ENCODE measurements at regions not wholly inside any gene's neighbourhood (a gene's known extent, or its start where the extent isn't known, plus 50 kb on each side); places are given as distances from the start of the nearest gene placed in this dataset.

DNA sequence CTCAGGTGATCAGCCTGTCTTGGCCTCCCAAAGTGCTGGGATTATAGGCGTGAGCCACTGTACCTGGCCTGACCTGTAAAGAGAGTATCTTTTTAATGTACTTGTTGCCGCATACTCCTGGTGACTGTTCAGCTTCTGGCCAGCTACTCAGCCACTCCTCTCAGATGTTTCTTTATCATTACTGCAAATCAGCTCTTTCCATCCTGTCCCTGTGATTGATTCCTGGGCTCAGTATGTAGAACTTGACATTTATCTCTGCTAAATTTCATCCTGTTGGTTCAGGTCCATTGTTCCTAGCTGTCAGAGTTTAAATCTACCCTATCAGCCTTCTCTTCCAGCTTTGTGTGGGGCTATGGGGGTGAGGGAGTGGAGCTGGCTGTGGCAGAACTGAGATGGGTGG lies 211.5 kb upstream of the ASIC2 start:
- Histone ChIP-seq H4K20me1 (ENCODE audit: insufficient read depth, low read length) (no peaks in the 10 kb centered on the region), H3K9me3 (ENCODE audit: low read depth, low read length) (peaks cover 3% of the 10 kb centered on the region), H3K79me2 (ENCODE audit: insufficient read depth, low read length) (no peaks in the 10 kb centered on the region), H3K36me3 (ENCODE audit: insufficient read depth, low read length) (no peaks in the 10 kb centered on the region), H3K27ac (ENCODE audit: low read depth, low read length) (no peak overlapping the region), H3K4me3 (ENCODE audit: insufficient read depth, low read length) (no peak overlapping the region), H3K27me3 (ENCODE audit: insufficient read depth, low read length) (no peaks in the 10 kb centered on the region), H2AFZ (ENCODE audit: low read length) (no peak overlapping the region), H3K4me2 (ENCODE audit: insufficient read depth, low read length) (no peak overlapping the region), H3K4me1 (ENCODE audit: insufficient read depth, low read length) (no peaks in the 10 kb centered on the region)
- TF ChIP-seq, protein P1, sequence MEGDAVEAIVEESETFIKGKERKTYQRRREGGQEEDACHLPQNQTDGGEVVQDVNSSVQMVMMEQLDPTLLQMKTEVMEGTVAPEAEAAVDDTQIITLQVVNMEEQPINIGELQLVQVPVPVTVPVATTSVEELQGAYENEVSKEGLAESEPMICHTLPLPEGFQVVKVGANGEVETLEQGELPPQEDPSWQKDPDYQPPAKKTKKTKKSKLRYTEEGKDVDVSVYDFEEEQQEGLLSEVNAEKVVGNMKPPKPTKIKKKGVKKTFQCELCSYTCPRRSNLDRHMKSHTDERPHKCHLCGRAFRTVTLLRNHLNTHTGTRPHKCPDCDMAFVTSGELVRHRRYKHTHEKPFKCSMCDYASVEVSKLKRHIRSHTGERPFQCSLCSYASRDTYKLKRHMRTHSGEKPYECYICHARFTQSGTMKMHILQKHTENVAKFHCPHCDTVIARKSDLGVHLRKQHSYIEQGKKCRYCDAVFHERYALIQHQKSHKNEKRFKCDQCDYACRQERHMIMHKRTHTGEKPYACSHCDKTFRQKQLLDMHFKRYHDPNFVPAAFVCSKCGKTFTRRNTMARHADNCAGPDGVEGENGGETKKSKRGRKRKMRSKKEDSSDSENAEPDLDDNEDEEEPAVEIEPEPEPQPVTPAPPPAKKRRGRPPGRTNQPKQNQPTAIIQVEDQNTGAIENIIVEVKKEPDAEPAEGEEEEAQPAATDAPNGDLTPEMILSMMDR (IDR thresholded peaks at IDR 0.05; ENCODE audit: extremely low read depth, low read depth, low read length), result no peak
- DNase-seq (ENCODE audit: insufficient read length, low spot score, missing footprints), result no peak

DNA sequence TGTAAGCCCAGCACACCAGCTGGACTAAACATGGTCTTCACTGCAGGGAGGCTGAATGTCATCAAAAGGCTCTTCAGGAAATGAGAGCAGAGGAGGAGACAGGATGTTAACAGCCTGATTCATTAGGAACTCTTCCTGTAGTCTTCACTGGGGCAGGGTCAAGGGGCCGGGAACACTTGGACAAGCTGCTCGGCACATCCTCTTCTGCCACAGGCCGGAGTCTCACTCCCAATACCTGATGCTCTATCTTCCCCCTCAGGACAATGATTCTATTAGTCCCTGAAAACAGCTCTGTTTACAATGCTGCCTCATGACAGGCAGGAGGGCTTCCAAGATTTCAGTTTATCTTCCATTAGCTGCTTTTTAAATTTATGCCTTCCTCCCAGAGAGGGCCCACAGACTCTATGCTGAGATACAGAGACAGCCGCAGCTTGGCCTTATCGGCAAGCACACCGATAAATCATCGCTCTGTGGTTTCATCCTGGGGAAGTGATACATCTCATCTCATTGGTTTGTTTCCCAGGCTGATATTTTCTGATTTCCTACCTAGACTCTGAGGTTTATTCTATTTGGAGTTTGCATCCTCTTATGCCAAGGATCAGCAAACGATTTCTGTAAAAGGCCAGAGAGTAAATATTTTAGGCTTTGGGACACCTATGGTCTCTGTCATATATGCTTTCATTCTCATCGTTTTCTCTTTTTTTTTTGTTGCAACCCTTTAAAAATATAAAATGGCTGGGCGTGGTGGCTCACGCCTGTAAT lies 214.0 kb upstream of the ASIC2 start:
- H3K4me2 ChIP-seq (ENCODE audit: insufficient read depth, low read length), result no peak overlapping the region
- H3K9me3 ChIP-seq (ENCODE audit: low read depth, low read length), result peaks cover 3% of the 10 kb centered on the region
- DNase-seq (ENCODE audit: insufficient read length, low spot score, missing footprints), result no peak
- no peaks in the 10 kb centered on the region for H4K20me1 ChIP-seq (ENCODE audit: insufficient read depth, low read length)
- H3K79me2 ChIP-seq (ENCODE audit: insufficient read depth, low read length), result no peaks in the 10 kb centered on the region
- no peaks in the 10 kb centered on the region for H3K36me3 ChIP-seq (ENCODE audit: insufficient read depth, low read length)
- H3K27ac ChIP-seq (ENCODE audit: low read depth, low read length), result no peak overlapping the region
- H2AFZ ChIP-seq (ENCODE audit: low read length), result no peak overlapping the region
- TF ChIP-seq, protein P1 (IDR thresholded peaks at IDR 0.05; ENCODE audit: extremely low read depth, low read depth, low read length), result no peak
- no peak overlapping the region for H3K4me3 ChIP-seq (ENCODE audit: insufficient read depth, low read length)
- no peaks in the 10 kb centered on the region for H3K4me1 ChIP-seq (ENCODE audit: insufficient read depth, low read length)
- no peaks in the 10 kb centered on the region for H3K27me3 ChIP-seq (ENCODE audit: insufficient read depth, low read length)

DNA sequence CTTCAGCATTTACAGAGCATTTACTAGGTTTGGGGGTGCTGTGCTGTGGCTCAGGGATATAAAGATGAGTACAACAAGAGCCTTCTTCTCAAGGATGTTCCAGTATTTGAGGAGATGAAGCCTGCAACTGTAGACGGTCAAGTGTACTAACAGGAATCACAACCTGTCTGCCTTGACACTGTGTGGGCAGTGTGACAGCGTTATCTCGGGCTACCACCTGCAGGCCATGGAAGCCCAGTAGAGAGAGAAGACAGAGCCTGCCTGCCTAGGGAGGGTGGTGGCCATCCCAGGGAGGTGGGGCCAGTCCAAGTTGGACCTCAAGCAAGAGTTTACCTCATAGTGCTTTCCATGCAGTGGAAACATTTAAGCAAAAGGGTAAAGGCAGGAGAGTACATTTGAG lies 215.1 kb upstream of the ASIC2 start:
- Histone ChIP-seq H3K4me1 (ENCODE audit: insufficient read depth, low read length) (no peaks in the 10 kb centered on the region), H3K27ac (ENCODE audit: low read depth, low read length) (no peak overlapping the region)
- TF ChIP-seq, protein P1 (IDR thresholded peaks at IDR 0.05; ENCODE audit: extremely low read depth, low read depth, low read length), result no peak

DNA sequence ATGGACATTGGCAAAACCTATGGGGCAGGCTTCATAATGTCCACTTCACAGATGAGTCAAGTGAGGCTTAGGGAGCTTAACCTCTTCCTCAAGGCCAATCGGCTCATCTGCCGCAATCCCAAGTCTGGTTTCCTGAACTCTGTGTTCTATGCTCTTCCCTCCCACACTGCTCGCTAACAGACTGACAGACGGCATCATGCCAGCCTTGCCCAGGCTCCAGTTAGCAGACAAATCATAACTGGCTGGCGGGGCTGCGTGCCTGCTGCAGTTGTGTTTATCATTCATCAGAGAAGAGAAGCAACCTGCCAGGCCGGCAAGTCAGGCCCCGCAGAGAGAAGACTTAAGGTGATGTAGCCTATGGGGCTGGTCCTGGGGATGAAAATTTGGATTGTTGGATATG lies 216.2 kb upstream of the ASIC2 start:
- Histone ChIP-seq H3K27me3 (ENCODE audit: insufficient read depth, low read length) (no peaks in the 10 kb centered on the region), H3K9me3 (ENCODE audit: low read depth, low read length) (peaks cover 3% of the 10 kb centered on the region), H3K27ac (ENCODE audit: low read depth, low read length) (no peak overlapping the region), H3K4me2 (ENCODE audit: insufficient read depth, low read length) (no peak overlapping the region), H2AFZ (ENCODE audit: low read length) (no peak overlapping the region), H3K79me2 (ENCODE audit: insufficient read depth, low read length) (no peaks in the 10 kb centered on the region), H3K36me3 (ENCODE audit: insufficient read depth, low read length) (no peaks in the 10 kb centered on the region), H3K4me3 (ENCODE audit: insufficient read depth, low read length) (no peak overlapping the region), H3K4me1 (ENCODE audit: insufficient read depth, low read length) (no peaks in the 10 kb centered on the region), H4K20me1 (ENCODE audit: insufficient read depth, low read length) (no peaks in the 10 kb centered on the region)
- no peak for DNase-seq (ENCODE audit: insufficient read length, low spot score, missing footprints)
- TF ChIP-seq, protein P1 (IDR thresholded peaks at IDR 0.05; ENCODE audit: extremely low read depth, low read depth, low read length), result no peak

More for the DNA sequence above, 215.1 kb upstream of the ASIC2 start:
- no peak for DNase-seq (ENCODE audit: insufficient read length, low spot score, missing footprints)
- no peak overlapping the region for H2AFZ ChIP-seq (ENCODE audit: low read length)
- no peak overlapping the region for H3K4me3 ChIP-seq (ENCODE audit: insufficient read depth, low read length)
- no peaks in the 10 kb centered on the region for H3K79me2 ChIP-seq (ENCODE audit: insufficient read depth, low read length)
- H3K36me3 ChIP-seq (ENCODE audit: insufficient read depth, low read length), result no peaks in the 10 kb centered on the region
- no peaks in the 10 kb centered on the region for H4K20me1 ChIP-seq (ENCODE audit: insufficient read depth, low read length)
- H3K27me3 ChIP-seq (ENCODE audit: insufficient read depth, low read length), result no peaks in the 10 kb centered on the region
- H3K4me2 ChIP-seq (ENCODE audit: insufficient read depth, low read length), result no peak overlapping the region
- H3K9me3 ChIP-seq (ENCODE audit: low read depth, low read length), result peaks cover 3% of the 10 kb centered on the region
